Neural cell (in vitro differentiated cells): ENCODE measurements at regions not wholly inside any gene's neighbourhood (a gene's known extent, or its start where the extent isn't known, plus 50 kb on each side); places are given as distances from the start of the nearest gene placed in this dataset.

Experiments used
- EP300 ChIP-seq: fragments of 450-650 bp; conservative IDR thresholded peaks from 2 replicates; pipeline ENCODE4 v1.6.1; 2014; ENCODE audit warnings: antibody characterized with exemption, mild to moderate bottlenecking, moderate library complexity; ENCODE audit not compliant: poor library complexity, severe bottlenecking
- EZH2 ChIP-seq: fragments of 200-600, 300-800 bp; shearing (Covaris generic), sonication (generic); IDR thresholded peaks from 2 replicates; pipeline ENCODE4 v1.6.1; 2014; ENCODE audit warnings: antibody characterized with exemption, low read length, borderline replicate concordance, mild to moderate bottlenecking; ENCODE audit not compliant: insufficient read depth, poor library complexity, severe bottlenecking
- MXI1 ChIP-seq: fragments of 450-650 bp; conservative IDR thresholded peaks from 2 replicates; pipeline ENCODE4 v1.6.1; 2014; ENCODE audit warnings: antibody characterized with exemption, mild to moderate bottlenecking; ENCODE audit not compliant: poor library complexity, severe bottlenecking
- POLR2AphosphoS5 ChIP-seq: IDR thresholded peaks from 2 replicates; pipeline ENCODE4 v1.6.1; 2012
- SMC3 ChIP-seq: fragments of 450-650 bp; conservative IDR thresholded peaks from 2 replicates; pipeline ENCODE4 v1.6.1; 2014; ENCODE audit warnings: antibody characterized with exemption, mild to moderate bottlenecking, moderate library complexity; ENCODE audit not compliant: poor library complexity
- TAF1 ChIP-seq: IDR thresholded peaks from 2 replicates; pipeline ENCODE4 v1.6.1; 2012; ENCODE audit warnings: low read depth
- TF ChIP-seq, protein P1 (sequence below): fragments of 450-650 bp; IDR thresholded peaks from 2 replicates; pipeline ENCODE4 v1.5.1; 2014; ENCODE audit warnings: antibody characterized with exemption, mild to moderate bottlenecking, moderate library complexity; ENCODE audit not compliant: poor library complexity, severe bottlenecking
- TF ChIP-seq, protein P2 (sequence below): IDR thresholded peaks from 2 replicates; pipeline ENCODE4 v1.6.1; 2012; ENCODE audit warnings: borderline replicate concordance

DNA sequence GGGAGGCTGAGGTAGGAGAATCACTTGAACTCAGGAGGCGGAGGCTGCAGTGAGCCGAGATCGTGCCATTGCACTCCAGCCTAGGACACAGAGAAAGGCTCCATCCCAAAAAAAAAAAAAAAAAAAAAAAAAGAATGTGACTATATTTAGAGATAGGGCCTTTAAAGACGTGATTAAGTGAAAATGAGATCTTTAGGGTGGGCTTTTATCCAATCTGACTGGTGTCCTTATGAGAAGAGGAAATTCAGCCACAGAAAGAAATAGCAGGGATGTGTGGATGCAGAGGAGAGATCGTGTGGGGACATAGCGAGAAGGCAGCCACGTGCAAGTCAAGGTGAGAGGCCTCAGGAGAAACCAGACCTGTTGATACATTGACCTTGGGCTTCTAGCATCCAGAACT lies 69.9 kb upstream of the ACSL3 start:
- TF ChIP-seq SMC3, result no peak
- TF ChIP-seq, protein P1, sequence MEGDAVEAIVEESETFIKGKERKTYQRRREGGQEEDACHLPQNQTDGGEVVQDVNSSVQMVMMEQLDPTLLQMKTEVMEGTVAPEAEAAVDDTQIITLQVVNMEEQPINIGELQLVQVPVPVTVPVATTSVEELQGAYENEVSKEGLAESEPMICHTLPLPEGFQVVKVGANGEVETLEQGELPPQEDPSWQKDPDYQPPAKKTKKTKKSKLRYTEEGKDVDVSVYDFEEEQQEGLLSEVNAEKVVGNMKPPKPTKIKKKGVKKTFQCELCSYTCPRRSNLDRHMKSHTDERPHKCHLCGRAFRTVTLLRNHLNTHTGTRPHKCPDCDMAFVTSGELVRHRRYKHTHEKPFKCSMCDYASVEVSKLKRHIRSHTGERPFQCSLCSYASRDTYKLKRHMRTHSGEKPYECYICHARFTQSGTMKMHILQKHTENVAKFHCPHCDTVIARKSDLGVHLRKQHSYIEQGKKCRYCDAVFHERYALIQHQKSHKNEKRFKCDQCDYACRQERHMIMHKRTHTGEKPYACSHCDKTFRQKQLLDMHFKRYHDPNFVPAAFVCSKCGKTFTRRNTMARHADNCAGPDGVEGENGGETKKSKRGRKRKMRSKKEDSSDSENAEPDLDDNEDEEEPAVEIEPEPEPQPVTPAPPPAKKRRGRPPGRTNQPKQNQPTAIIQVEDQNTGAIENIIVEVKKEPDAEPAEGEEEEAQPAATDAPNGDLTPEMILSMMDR, result no peak
- no peak for TF ChIP-seq MXI1
- TF ChIP-seq EZH2, result no peak
- no peak for TF ChIP-seq POLR2AphosphoS5
- no peak for TF ChIP-seq EP300
- TF ChIP-seq, protein P2, sequence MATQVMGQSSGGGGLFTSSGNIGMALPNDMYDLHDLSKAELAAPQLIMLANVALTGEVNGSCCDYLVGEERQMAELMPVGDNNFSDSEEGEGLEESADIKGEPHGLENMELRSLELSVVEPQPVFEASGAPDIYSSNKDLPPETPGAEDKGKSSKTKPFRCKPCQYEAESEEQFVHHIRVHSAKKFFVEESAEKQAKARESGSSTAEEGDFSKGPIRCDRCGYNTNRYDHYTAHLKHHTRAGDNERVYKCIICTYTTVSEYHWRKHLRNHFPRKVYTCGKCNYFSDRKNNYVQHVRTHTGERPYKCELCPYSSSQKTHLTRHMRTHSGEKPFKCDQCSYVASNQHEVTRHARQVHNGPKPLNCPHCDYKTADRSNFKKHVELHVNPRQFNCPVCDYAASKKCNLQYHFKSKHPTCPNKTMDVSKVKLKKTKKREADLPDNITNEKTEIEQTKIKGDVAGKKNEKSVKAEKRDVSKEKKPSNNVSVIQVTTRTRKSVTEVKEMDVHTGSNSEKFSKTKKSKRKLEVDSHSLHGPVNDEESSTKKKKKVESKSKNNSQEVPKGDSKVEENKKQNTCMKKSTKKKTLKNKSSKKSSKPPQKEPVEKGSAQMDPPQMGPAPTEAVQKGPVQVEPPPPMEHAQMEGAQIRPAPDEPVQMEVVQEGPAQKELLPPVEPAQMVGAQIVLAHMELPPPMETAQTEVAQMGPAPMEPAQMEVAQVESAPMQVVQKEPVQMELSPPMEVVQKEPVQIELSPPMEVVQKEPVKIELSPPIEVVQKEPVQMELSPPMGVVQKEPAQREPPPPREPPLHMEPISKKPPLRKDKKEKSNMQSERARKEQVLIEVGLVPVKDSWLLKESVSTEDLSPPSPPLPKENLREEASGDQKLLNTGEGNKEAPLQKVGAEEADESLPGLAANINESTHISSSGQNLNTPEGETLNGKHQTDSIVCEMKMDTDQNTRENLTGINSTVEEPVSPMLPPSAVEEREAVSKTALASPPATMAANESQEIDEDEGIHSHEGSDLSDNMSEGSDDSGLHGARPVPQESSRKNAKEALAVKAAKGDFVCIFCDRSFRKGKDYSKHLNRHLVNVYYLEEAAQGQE, result no peak
- TF ChIP-seq TAF1, result no peak
